HEK293 (cell line): ENCODE measurements at regions not wholly inside any gene's neighbourhood (a gene's known extent, or its start where the extent isn't known, plus 50 kb on each side); places are given as distances from the start of the nearest gene placed in this dataset.

Experiments used
- ATF2 ChIP-seq: fragments of 450-650 bp; formaldehyde crosslinking; IDR thresholded peaks from 2 replicates; pipeline ENCODE4 v1.5.1; 2016; ENCODE audit warnings: missing biosample characterization, missing genetic modification characterization, low read depth
- FEZF1 ChIP-seq: fragments of 450-650 bp; formaldehyde crosslinking; IDR thresholded peaks from 2 replicates; pipeline ENCODE4 v1.5.1; 2016; ENCODE audit warnings: missing biosample characterization, missing genetic modification characterization
- KLF8 ChIP-seq: fragments of 450-650 bp; formaldehyde crosslinking; IDR thresholded peaks from 2 replicates; pipeline ENCODE4 v1.5.1; 2016; ENCODE audit warnings: missing biosample characterization, missing genetic modification characterization
- OSR2 ChIP-seq: fragments of 450-650 bp; formaldehyde crosslinking; IDR thresholded peaks from 2 replicates; pipeline ENCODE4 v1.5.1; 2016; ENCODE audit warnings: missing biosample characterization, missing genetic modification characterization
- PRDM2 ChIP-seq: fragments of 450-650 bp; formaldehyde crosslinking; IDR thresholded peaks from 2 replicates; pipeline ENCODE4 v1.5.1; 2016; ENCODE audit warnings: missing biosample characterization, missing genetic modification characterization, borderline replicate concordance
- SALL2 ChIP-seq: fragments of 450-650 bp; formaldehyde crosslinking; IDR thresholded peaks from 2 replicates; pipeline ENCODE4 v1.5.0; 2017; ENCODE audit warnings: missing biosample characterization, mild to moderate bottlenecking, missing genetic modification characterization, borderline replicate concordance
- SCRT1 ChIP-seq: fragments of 450-650 bp; formaldehyde crosslinking; IDR thresholded peaks from 2 replicates; pipeline ENCODE4 v1.5.1; 2016; ENCODE audit warnings: missing biosample characterization, missing genetic modification characterization, borderline replicate concordance
- SCRT2 ChIP-seq: fragments of 450-650 bp; formaldehyde crosslinking; IDR thresholded peaks from 2 replicates; pipeline ENCODE4 v1.5.1; 2016; ENCODE audit warnings: missing biosample characterization, missing genetic modification characterization
- TRIM28 ChIP-seq: IDR thresholded peaks from 2 replicates; pipeline ENCODE4 v1.6.1; 2011; ENCODE audit warnings: low read length, control low read depth, borderline replicate concordance
- TSHZ1 ChIP-seq: fragments of 450-650 bp; formaldehyde crosslinking; IDR thresholded peaks from 2 replicates; pipeline ENCODE4 v1.5.1; 2016; ENCODE audit warnings: missing biosample characterization, missing genetic modification characterization, borderline replicate concordance
- ZBTB17 ChIP-seq: fragments of 450-650 bp; formaldehyde crosslinking; IDR thresholded peaks from 2 replicates; pipeline ENCODE4 v1.5.1; 2016; ENCODE audit warnings: missing biosample characterization, missing genetic modification characterization
- ZBTB21 ChIP-seq: fragments of 450-650 bp; formaldehyde crosslinking; IDR thresholded peaks from 2 replicates; pipeline ENCODE4 v1.5.1; 2017; ENCODE audit warnings: missing biosample characterization, missing genetic modification characterization
- ZBTB48 ChIP-seq: fragments of 450-650 bp; formaldehyde crosslinking; IDR thresholded peaks from 2 replicates; pipeline ENCODE4 v1.5.1; 2016; ENCODE audit warnings: missing biosample characterization, missing genetic modification characterization
- ZFP69B ChIP-seq: fragments of 450-650 bp; formaldehyde crosslinking; IDR thresholded peaks from 2 replicates; pipeline ENCODE4 v1.5.1; 2016; ENCODE audit warnings: missing biosample characterization, missing genetic modification characterization
- ZNF10 ChIP-seq: fragments of 450-650 bp; formaldehyde crosslinking; IDR thresholded peaks from 2 replicates; pipeline ENCODE4 v1.5.1; 2017; ENCODE audit warnings: missing biosample characterization, missing genetic modification characterization
- ZNF24 ChIP-seq: fragments of 450-650 bp; formaldehyde crosslinking; IDR thresholded peaks from 2 replicates; pipeline ENCODE4 v1.5.1; 2016; ENCODE audit warnings: missing biosample characterization, missing genetic modification characterization
- ZNF366 ChIP-seq: fragments of 450-650 bp; formaldehyde crosslinking; conservative IDR thresholded peaks from 2 replicates; pipeline ENCODE4 v1.5.1; 2016; ENCODE audit warnings: missing biosample characterization, missing genetic modification characterization
- ZNF473 ChIP-seq: fragments of 450-650 bp; formaldehyde crosslinking; IDR thresholded peaks from 2 replicates; pipeline ENCODE4 v1.5.1; 2017; ENCODE audit warnings: missing biosample characterization, missing genetic modification characterization
- ZNF580 ChIP-seq: fragments of 450-650 bp; formaldehyde crosslinking; IDR thresholded peaks from 2 replicates; pipeline ENCODE4 v1.5.1; 2016; ENCODE audit warnings: missing biosample characterization, missing genetic modification characterization
- ZNF629 ChIP-seq: fragments of 450-650 bp; formaldehyde crosslinking; IDR thresholded peaks from 2 replicates; pipeline ENCODE4 v1.5.1; 2017; ENCODE audit warnings: missing biosample characterization, missing genetic modification characterization
- ZNF645 ChIP-seq: fragments of 450-650 bp; formaldehyde crosslinking; IDR thresholded peaks from 2 replicates; pipeline ENCODE4; 2016; ENCODE audit warnings: missing biosample characterization, missing genetic modification characterization
- ZNF704 ChIP-seq: fragments of 450-650 bp; formaldehyde crosslinking; IDR thresholded peaks from 2 replicates; pipeline ENCODE4 v1.5.1; 2016; ENCODE audit warnings: missing biosample characterization, missing genetic modification characterization
- ZNF830 ChIP-seq: fragments of 450-650 bp; IDR thresholded peaks from 2 replicates; pipeline ENCODE4 v1.5.0; 2018; ENCODE audit warnings: missing biosample characterization, missing genetic modification characterization, low read depth, mild to moderate bottlenecking, moderate library complexity
- ZSCAN5A ChIP-seq: fragments of 450-650 bp; formaldehyde crosslinking; IDR thresholded peaks from 2 replicates; pipeline ENCODE4 v1.5.1; 2016; ENCODE audit warnings: missing biosample characterization, missing genetic modification characterization
- ZXDB ChIP-seq: fragments of 450-650 bp; formaldehyde crosslinking; IDR thresholded peaks from 2 replicates; pipeline ENCODE4 v1.5.1; 2016; ENCODE audit warnings: missing biosample characterization, missing genetic modification characterization

GRCh38 chr4:81631958-81632441 lies 160.3 kb upstream of the RASGEF1B start (continued):
- no peak for TF ChIP-seq PRDM2 (tag by site-specific recombination)
- no peak for TF ChIP-seq ZNF704 (tag by site-specific recombination)
- TF ChIP-seq ZBTB17 (tag by site-specific recombination), result peak; percentile 97
- no peak for TF ChIP-seq SALL2 (tag by site-specific recombination)
- peak; percentile 71 for TF ChIP-seq FEZF1 (tag by site-specific recombination)
- 0 out of 2 replicates have a peak, but pooled peaks have one; percentile 40 for TF ChIP-seq ZBTB48 (tag by site-specific recombination)
- peak; percentile 33; the same call in 1 of the 2 replicates for TF ChIP-seq OSR2 (tag by site-specific recombination)
- TF ChIP-seq KLF8 (tag by site-specific recombination), result peak; percentile 63
- TF ChIP-seq TRIM28, result peak; percentile 73; the same call in 1 of the 2 replicates
- TF ChIP-seq ZNF580 (tag by site-specific recombination), result no peak
- no peak for TF ChIP-seq ZNF473 (tag by site-specific recombination)
- peak; percentile 60; the same call in 1 of the 2 replicates for TF ChIP-seq TSHZ1 (tag by site-specific recombination)
- TF ChIP-seq ZNF10 (tag by site-specific recombination), result 0 out of 2 replicates have a peak, but pooled peaks have one; percentile 23
- no peak for TF ChIP-seq ZNF830
- 0 out of 2 replicates have a peak, but pooled peaks have one; percentile 28 for TF ChIP-seq SCRT1 (tag by site-specific recombination)
- TF ChIP-seq ZSCAN5A (tag by site-specific recombination), result no peak
- TF ChIP-seq ZNF645 (tag by site-specific recombination), result no peak
- TF ChIP-seq ZNF366 (tag by site-specific recombination), result peak; percentile 77
- peak; percentile 95 for TF ChIP-seq ZBTB21
- peak; percentile 29; the same call in 1 of the 2 replicates for TF ChIP-seq ZFP69B
- peak; percentile 98 for TF ChIP-seq SCRT2 (tag by site-specific recombination)
- peak; percentile 93 for TF ChIP-seq ATF2 (tag by site-specific recombination)
- TF ChIP-seq ZNF24 (tag by site-specific recombination), result peak; percentile 87
- peak; percentile 97 for TF ChIP-seq ZNF629 (tag by site-specific recombination)
- peak; percentile 53; the same call in 1 of the 2 replicates for TF ChIP-seq ZXDB (tag by site-specific recombination)
